Osteocyte (in vitro differentiated cells): ENCODE measurements at regions not wholly inside any gene's neighbourhood (a gene's known extent, or its start where the extent isn't known, plus 50 kb on each side); places are given as distances from the start of the nearest gene placed in this dataset.

Experiments
- DNase-seq: peaks from one replicate; pipeline ENCODE4 v3.0.0; 2021; ENCODE audit warnings: mixed read lengths; ENCODE audit not compliant: unreplicated experiment; ENCODE audit errors: extremely low spot score
- H3K27ac Mint-ChIP-seq: one replicate; pipeline ENCODE4 v1.8.0; 2021; ENCODE audit warnings: mild to moderate bottlenecking, mixed read lengths; ENCODE audit not compliant: unreplicated experiment
- H3K27me3 Mint-ChIP-seq: one replicate; pipeline ENCODE4 v1.8.0; 2021; ENCODE audit warnings: mixed read lengths; ENCODE audit not compliant: unreplicated experiment
- H3K36me3 Mint-ChIP-seq: one replicate; pipeline ENCODE4 v1.8.0; 2021; ENCODE audit warnings: mixed read lengths; ENCODE audit not compliant: unreplicated experiment
- H3K4me1 Mint-ChIP-seq: one replicate; pipeline ENCODE4 v1.8.0; 2021; ENCODE audit warnings: mixed read lengths; ENCODE audit not compliant: unreplicated experiment
- H3K4me3 Mint-ChIP-seq: one replicate; pipeline ENCODE4 v1.8.0; 2021; ENCODE audit warnings: mild to moderate bottlenecking, moderate library complexity, mixed read lengths; ENCODE audit not compliant: unreplicated experiment
- H3K9me3 Mint-ChIP-seq: one replicate; pipeline ENCODE4 v1.8.0; 2021; ENCODE audit warnings: mixed read lengths; ENCODE audit not compliant: unreplicated experiment
- CTCF ChIP-seq: fragments of 200-600 bp; sonication (generic); IDR thresholded peaks from 2 replicates; pipeline ENCODE4 v1.5.0; 2021; ENCODE audit warnings: antibody characterized with exemption, mild to moderate bottlenecking, moderate library complexity

- H3K36me3 Mint-ChIP-seq: no peaks in the 10 kb centered on the region
- no peak overlapping the region for H3K4me3 Mint-ChIP-seq
- DNase-seq: no peak
- H3K27me3 Mint-ChIP-seq: no peaks in the 10 kb centered on the region
- no peak for TF ChIP-seq CTCF
- H3K27ac Mint-ChIP-seq: no peak overlapping the region
- no peaks in the 10 kb centered on the region for H3K9me3 Mint-ChIP-seq
- H3K4me1 Mint-ChIP-seq: no peaks in the 10 kb centered on the region
These were observed 164.6 kb upstream of the PDGFD start for GRCh38 chr11:104328512-104328907.

GRCh38 chr11:104327861-104328511, 164.0 kb upstream of the PDGFD start:
- H3K4me1 Mint-ChIP-seq: no peaks in the 10 kb centered on the region
- no peak for DNase-seq
- no peaks in the 10 kb centered on the region for H3K9me3 Mint-ChIP-seq
- TF ChIP-seq CTCF: no peak
- no peak overlapping the region for H3K27ac Mint-ChIP-seq
- no peaks in the 10 kb centered on the region for H3K27me3 Mint-ChIP-seq
- H3K36me3 Mint-ChIP-seq: no peaks in the 10 kb centered on the region
- H3K4me3 Mint-ChIP-seq: no peak overlapping the region

- no peak for TF ChIP-seq CTCF
- Mint-ChIP-seq H3K27me3 (no peaks in the 10 kb centered on the region), H3K4me1 (no peaks in the 10 kb centered on the region), H3K4me3 (no peak overlapping the region), H3K27ac (no peak overlapping the region), H3K36me3 (no peaks in the 10 kb centered on the region), H3K9me3 (no peaks in the 10 kb centered on the region)
- no peak for DNase-seq
These were observed 161.1 kb upstream of the PDGFD start for GRCh38 chr11:104325093-104325492.

- no peaks in the 10 kb centered on the region for H3K9me3 Mint-ChIP-seq
- H3K27me3 Mint-ChIP-seq: no peaks in the 10 kb centered on the region
- H3K36me3 Mint-ChIP-seq: no peaks in the 10 kb centered on the region
- H3K27ac Mint-ChIP-seq: no peak overlapping the region
- TF ChIP-seq CTCF: no peak
- no peak overlapping the region for H3K4me3 Mint-ChIP-seq
- no peak for DNase-seq
- no peaks in the 10 kb centered on the region for H3K4me1 Mint-ChIP-seq
These were observed 160.3 kb upstream of the PDGFD start for GRCh38 chr11:104324276-104324675.

GRCh38 chr11:104323841-104324240, 159.9 kb upstream of the PDGFD start:
- no peak overlapping the region for H3K27ac Mint-ChIP-seq
- DNase-seq: no peak
- no peaks in the 10 kb centered on the region for H3K27me3 Mint-ChIP-seq
- no peaks in the 10 kb centered on the region for H3K9me3 Mint-ChIP-seq
- no peaks in the 10 kb centered on the region for H3K4me1 Mint-ChIP-seq
- H3K4me3 Mint-ChIP-seq: no peak overlapping the region
- no peak for TF ChIP-seq CTCF
- H3K36me3 Mint-ChIP-seq: no peaks in the 10 kb centered on the region
